ENCODE measurements at regions not wholly inside any gene's neighbourhood (a gene's known extent, or its start where the extent isn't known, plus 50 kb on each side); places are given as distances from the start of the nearest gene placed in this dataset.

DNA sequence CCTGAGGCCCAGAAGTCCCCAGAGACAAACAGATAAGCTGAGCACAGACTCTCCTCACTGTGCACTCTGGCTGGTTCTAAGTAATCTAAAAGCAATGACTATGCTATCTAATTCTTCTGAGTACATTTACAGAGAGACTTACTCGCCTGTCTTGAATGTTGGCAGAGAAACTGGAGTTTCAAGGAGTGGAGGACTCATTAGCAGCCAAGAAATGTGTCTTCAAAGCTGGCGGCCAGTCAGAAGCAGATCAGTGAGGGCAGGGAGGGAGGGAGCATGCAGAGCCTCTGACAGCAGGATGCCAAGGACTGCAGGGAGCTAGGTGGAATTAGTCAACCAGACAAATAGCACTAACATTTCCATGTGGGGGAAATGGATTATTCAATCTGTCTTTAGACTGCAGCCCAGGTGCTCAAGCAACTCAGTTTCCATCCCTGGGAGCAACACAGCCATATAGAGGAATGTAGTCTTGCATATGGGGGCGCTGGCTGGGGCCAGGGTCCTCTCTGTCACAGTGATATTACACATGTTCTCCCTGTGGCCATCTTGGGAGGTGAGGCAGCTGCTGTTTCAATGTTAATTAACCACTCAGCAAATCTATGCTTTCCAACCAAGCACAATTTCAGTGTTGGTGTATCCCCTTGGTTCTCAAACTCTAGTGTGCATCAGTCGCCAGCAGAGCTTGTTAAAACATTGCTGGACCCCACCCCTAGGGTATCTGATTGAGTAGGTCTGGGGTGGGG, 97.9 kb downstream of the CCNA1 start:
- no peak overlapping the region for H3K4me3 Mint-ChIP-seq
- no peak for DNase-seq
- H3K4me1 Mint-ChIP-seq = no peaks in the 10 kb centered on the region
- no peaks in the 10 kb centered on the region for H3K36me3 Mint-ChIP-seq (ENCODE audit: low read depth)
- peaks cover 4% of the 10 kb centered on the region for H3K9me3 Mint-ChIP-seq
- no peak overlapping the region for H3K27ac Mint-ChIP-seq
- peaks cover 10% of the 10 kb centered on the region for H3K27me3 Mint-ChIP-seq (ENCODE audit: low read depth, poor library complexity)
- TF ChIP-seq, protein P1, sequence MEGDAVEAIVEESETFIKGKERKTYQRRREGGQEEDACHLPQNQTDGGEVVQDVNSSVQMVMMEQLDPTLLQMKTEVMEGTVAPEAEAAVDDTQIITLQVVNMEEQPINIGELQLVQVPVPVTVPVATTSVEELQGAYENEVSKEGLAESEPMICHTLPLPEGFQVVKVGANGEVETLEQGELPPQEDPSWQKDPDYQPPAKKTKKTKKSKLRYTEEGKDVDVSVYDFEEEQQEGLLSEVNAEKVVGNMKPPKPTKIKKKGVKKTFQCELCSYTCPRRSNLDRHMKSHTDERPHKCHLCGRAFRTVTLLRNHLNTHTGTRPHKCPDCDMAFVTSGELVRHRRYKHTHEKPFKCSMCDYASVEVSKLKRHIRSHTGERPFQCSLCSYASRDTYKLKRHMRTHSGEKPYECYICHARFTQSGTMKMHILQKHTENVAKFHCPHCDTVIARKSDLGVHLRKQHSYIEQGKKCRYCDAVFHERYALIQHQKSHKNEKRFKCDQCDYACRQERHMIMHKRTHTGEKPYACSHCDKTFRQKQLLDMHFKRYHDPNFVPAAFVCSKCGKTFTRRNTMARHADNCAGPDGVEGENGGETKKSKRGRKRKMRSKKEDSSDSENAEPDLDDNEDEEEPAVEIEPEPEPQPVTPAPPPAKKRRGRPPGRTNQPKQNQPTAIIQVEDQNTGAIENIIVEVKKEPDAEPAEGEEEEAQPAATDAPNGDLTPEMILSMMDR (IDR thresholded peaks at IDR 0.05) = no peak

DNA sequence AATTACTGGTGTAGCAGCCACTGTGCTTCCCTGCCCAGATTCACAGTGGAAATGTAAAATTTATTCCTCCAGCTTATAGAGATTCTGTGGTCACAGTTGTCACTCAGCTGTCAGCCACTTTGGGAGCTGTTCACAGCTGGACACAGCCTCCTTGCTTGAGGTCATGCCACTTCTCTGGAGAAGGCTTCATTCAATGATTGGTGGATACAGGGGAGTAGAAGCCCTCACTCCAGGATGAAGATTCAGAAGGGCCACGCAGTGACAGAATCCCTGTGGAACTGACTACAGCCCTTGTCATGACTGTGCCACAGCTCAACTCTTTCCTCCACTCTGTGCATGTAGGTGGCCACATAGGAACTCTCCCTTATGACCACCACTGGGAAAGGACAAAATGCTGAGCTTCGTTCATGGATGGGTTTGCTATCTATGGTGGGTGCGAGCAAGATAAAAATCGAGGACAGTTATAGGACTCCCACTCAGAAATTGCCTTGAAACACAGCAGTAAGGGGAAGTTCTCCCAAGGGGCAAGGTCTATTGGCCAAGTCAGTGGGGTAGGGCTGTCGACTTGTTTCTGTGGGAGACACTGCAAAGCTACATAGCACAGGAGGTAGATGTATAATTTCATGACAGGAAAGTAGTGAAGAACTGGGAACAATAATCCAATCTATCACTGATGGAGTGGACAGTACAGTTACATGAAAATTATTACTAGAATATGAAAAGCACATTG, 98.7 kb downstream of the CCNA1 start:
- Mint-ChIP-seq H3K9me3 (peaks cover 4% of the 10 kb centered on the region), H3K4me1 (no peaks in the 10 kb centered on the region), H3K27me3 (ENCODE audit: low read depth, poor library complexity) (peaks cover 7% of the 10 kb centered on the region), H3K4me3 (no peak overlapping the region), H3K36me3 (ENCODE audit: low read depth) (no peaks in the 10 kb centered on the region), H3K27ac (no peak overlapping the region)
- TF ChIP-seq, protein P1 (IDR thresholded peaks at IDR 0.05) = no peak
- DNase-seq = no peak

DNA sequence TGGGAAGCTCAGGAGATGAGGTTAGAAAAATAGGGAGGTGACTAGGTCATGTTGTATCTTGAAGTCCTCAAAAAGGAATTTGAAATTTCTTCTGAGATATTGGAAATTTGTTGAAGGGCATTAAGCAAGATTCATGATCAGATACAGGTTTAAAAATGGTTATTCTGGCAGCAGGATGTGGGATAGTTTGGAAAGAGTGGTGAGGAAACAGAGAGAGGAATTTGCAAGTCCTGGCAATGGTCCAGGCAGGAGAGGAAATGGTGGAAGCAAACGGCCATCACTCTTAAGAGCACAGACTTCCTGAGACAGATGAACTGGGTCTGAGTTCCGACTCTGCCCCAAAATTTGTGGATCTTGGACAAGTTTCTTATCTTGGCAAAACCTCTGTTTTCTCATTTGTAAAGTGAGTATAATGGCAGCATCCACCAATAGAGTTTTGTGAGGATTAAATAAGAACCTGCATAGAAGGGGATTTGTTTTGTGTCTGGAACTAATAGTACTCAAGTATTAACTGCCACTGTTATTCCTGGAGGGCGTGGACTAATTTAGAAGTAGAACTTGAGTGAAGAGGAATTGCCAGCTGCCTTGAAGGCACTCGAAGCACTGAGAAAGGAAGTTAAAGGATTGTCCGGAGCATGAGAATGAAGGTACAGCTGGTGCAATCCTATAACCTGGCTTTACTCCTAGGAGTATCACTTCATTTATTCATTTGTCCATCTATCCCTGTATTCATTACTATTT, 99.6 kb downstream of the CCNA1 start:
- H3K27me3 Mint-ChIP-seq (ENCODE audit: low read depth, poor library complexity) = peaks cover 7% of the 10 kb centered on the region
- H3K4me1 Mint-ChIP-seq = no peaks in the 10 kb centered on the region
- H3K27ac Mint-ChIP-seq = no peak overlapping the region
- no peak for DNase-seq
- TF ChIP-seq, protein P1 (IDR thresholded peaks at IDR 0.05) = no peak
- H3K4me3 Mint-ChIP-seq = no peak overlapping the region
- H3K36me3 Mint-ChIP-seq (ENCODE audit: low read depth) = no peaks in the 10 kb centered on the region
- no peaks in the 10 kb centered on the region for H3K9me3 Mint-ChIP-seq

DNA sequence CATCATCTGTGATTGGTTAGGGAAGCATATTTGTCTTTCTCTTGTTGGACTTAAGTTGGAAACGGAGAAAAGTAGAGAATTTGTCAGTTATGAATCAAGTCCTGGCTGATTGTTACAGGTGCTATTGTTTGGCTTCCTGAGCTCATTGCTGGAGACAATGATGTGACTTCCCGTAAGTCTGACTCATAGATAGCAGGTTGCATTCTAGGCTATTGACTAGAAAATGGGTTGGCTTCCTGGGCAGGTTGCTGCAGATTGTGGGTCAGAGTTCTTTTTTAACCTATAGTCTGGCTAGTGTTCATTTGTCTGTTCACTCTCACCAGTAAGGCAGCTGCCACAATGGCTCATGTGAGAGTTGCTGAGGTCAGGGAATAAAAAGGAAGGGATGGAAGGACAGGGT, 101.5 kb downstream of the CCNA1 start:
- no peak overlapping the region for H3K27ac Mint-ChIP-seq

DNA sequence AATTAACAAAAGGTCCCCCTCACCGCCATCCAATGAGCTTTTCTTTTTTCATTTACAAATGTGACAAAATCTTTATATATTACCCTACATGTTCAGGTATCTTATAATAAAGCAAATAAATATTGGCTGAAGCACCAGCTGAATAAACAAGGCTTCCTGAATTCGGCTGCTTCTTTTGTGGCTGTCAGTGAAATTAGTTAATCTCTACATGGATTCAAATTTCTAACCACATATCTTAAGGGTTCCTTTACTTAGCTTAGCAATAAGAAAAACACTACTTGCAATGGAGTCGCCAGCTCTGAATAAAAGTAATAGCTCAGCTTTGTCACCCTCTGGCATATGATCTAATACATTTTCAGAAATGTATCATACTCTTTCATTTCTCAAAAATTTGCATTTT, 104.3 kb downstream of the CCNA1 start:
- TF ChIP-seq, protein P1 (IDR thresholded peaks at IDR 0.05) = no peak
- H3K27ac Mint-ChIP-seq = no peak overlapping the region

More for the DNA sequence above, 101.5 kb downstream of the CCNA1 start:
- H3K4me1 Mint-ChIP-seq = no peaks in the 10 kb centered on the region
- TF ChIP-seq, protein P1 (IDR thresholded peaks at IDR 0.05) = no peak
- no peaks in the 10 kb centered on the region for H3K36me3 Mint-ChIP-seq (ENCODE audit: low read depth)
- no peak overlapping the region for H3K4me3 Mint-ChIP-seq
- peaks cover 9% of the 10 kb centered on the region for H3K9me3 Mint-ChIP-seq
- DNase-seq = no peak
- H3K27me3 Mint-ChIP-seq (ENCODE audit: low read depth, poor library complexity) = peaks cover 7% of the 10 kb centered on the region

More for the DNA sequence above, 104.3 kb downstream of the CCNA1 start:
- Mint-ChIP-seq H3K4me1 (no peaks in the 10 kb centered on the region), H3K4me3 (no peak overlapping the region), H3K9me3 (peaks cover 22% of the 10 kb centered on the region), H3K36me3 (ENCODE audit: low read depth) (no peaks in the 10 kb centered on the region), H3K27me3 (ENCODE audit: low read depth, poor library complexity) (peaks cover 3% of the 10 kb centered on the region)
- no peak for DNase-seq

All from nephron progenitor cell (in vitro differentiated cells).